HEK293 (cell line): ENCODE measurements at regions not wholly inside any gene's neighbourhood (a gene's known extent, or its start where the extent isn't known, plus 50 kb on each side); places are given as distances from the start of the nearest gene placed in this dataset.

Source experiments
- BCL6B ChIP-seq: fragments of 450-650 bp; formaldehyde crosslinking; IDR thresholded peaks from 2 replicates; pipeline ENCODE4 v1.5.1; 2017; ENCODE audit warnings: missing biosample characterization, missing genetic modification characterization
- REST ChIP-seq: fragments of 450-650 bp; formaldehyde crosslinking; IDR thresholded peaks from 2 replicates; pipeline ENCODE4 v1.5.1; 2016; ENCODE audit warnings: missing biosample characterization, missing genetic modification characterization
- ZEB2 ChIP-seq: fragments of 450-650 bp; formaldehyde crosslinking; IDR thresholded peaks from 2 replicates; pipeline ENCODE4 v1.5.1; 2016; ENCODE audit warnings: missing biosample characterization, missing genetic modification characterization
- ZNF518A ChIP-seq: fragments of 450-650 bp; formaldehyde crosslinking; conservative IDR thresholded peaks from 2 replicates; pipeline ENCODE4 v1.5.1; 2016; ENCODE audit warnings: low read depth, missing biosample characterization, missing genetic modification characterization
- ZNF670 ChIP-seq: fragments of 450-650 bp; formaldehyde crosslinking; IDR thresholded peaks from 2 replicates; pipeline ENCODE4 v1.5.1; 2016; ENCODE audit warnings: missing biosample characterization, missing genetic modification characterization, low read depth

- no peak for TF ChIP-seq ZEB2
- TF ChIP-seq ZNF518A (tag by site-specific recombination): no peak
- TF ChIP-seq REST (tag by site-specific recombination): no peak
- TF ChIP-seq BCL6B (tag by site-specific recombination): no peak
- TF ChIP-seq ZNF670 (tag by site-specific recombination): no peak
Measured at GRCh38 chr13:78131346-78131745, 212.7 kb upstream of the EDNRB start.
